ENCODE measurements at regions not wholly inside any gene's neighbourhood (a gene's known extent, or its start where the extent isn't known, plus 50 kb on each side); places are given as distances from the start of the nearest gene placed in this dataset.
"Not testable (repeated sequence)": the region's sequence is repeated elsewhere in the genome, so short reads cannot be mapped to it uniquely, and the experiment has no call there.

GRCh38 chr10:90197766-90198165, 496.4 kb downstream of the KIF20B start:
- FAIRE-seq: no peak

GRCh38 chr10:90199093-90199492, 497.7 kb downstream of the KIF20B start:
- no peak for FAIRE-seq

- FAIRE-seq: no peak
These were observed 498.1 kb downstream of the KIF20B start for GRCh38 chr10:90199513-90199912.

GRCh38 chr10:90204131-90204955, 503.0 kb downstream of the KIF20B start:
- no peak for FAIRE-seq

GRCh38 chr10:90204956-90205314, 503.5 kb downstream of the KIF20B start:
- FAIRE-seq: no peak

GRCh38 chr10:90205340-90205739, 503.9 kb downstream of the KIF20B start:
- FAIRE-seq: no peak

- FAIRE-seq: no peak
These were observed 512.0 kb downstream of the KIF20B start for GRCh38 chr10:90213346-90213745.

- no peak for FAIRE-seq
These were observed 517.5 kb downstream of the KIF20B start for GRCh38 chr10:90218846-90219245.

- no peak for FAIRE-seq
These were observed 521.0 kb downstream of the KIF20B start for GRCh38 chr10:90222372-90222771.

- no peak for FAIRE-seq
These were observed 521.5 kb downstream of the KIF20B start for GRCh38 chr10:90222939-90223338.

GRCh38 chr10:90224791-90225566, 523.6 kb downstream of the KIF20B start:
- no peak for FAIRE-seq

- peak; percentile 24 for FAIRE-seq
These were observed 525.1 kb downstream of the KIF20B start for GRCh38 chr10:90226517-90226916.

- no peak for FAIRE-seq
These were observed 525.8 kb downstream of the KIF20B start for GRCh38 chr10:90227217-90227656.

- FAIRE-seq: no peak
These were observed 526.4 kb downstream of the KIF20B start for GRCh38 chr10:90227786-90228185.

GRCh38 chr10:90229486-90229885, 528.1 kb downstream of the KIF20B start:
- FAIRE-seq: no peak

GRCh38 chr10:90233805-90234204, 532.4 kb downstream of the KIF20B start:
- not testable (repeated sequence) for FAIRE-seq

GRCh38 chr10:90245623-90246022, 544.2 kb downstream of the KIF20B start:
- no peak for FAIRE-seq

- FAIRE-seq: not testable (repeated sequence)
These were observed 549.4 kb downstream of the KIF20B start for GRCh38 chr10:90250784-90251183.

- FAIRE-seq: no peak
These were observed 568.3 kb downstream of the KIF20B start for GRCh38 chr10:90269699-90270098.

GRCh38 chr10:90274721-90275468, 573.5 kb downstream of the KIF20B start:
- no peak for FAIRE-seq

GRCh38 chr10:90276894-90277475, 575.6 kb downstream of the KIF20B start:
- no peak for FAIRE-seq

- no peak for FAIRE-seq
These were observed 571.4 kb downstream of the HTR7 start for GRCh38 chr10:90286406-90286805.

- FAIRE-seq: no peak
These were observed 570.9 kb downstream of the HTR7 start for GRCh38 chr10:90286941-90287340.
